Renal cortical epithelial cell (primary cell): ENCODE measurements at regions not wholly inside any gene's neighbourhood (a gene's known extent, or its start where the extent isn't known, plus 50 kb on each side); places are given as distances from the start of the nearest gene placed in this dataset.

Experiments used
- DNase-seq: peaks from one replicate; pipeline ENCODE4 v3.0.0-alpha.2; 2011; ENCODE audit warnings: low read depth

DNA sequence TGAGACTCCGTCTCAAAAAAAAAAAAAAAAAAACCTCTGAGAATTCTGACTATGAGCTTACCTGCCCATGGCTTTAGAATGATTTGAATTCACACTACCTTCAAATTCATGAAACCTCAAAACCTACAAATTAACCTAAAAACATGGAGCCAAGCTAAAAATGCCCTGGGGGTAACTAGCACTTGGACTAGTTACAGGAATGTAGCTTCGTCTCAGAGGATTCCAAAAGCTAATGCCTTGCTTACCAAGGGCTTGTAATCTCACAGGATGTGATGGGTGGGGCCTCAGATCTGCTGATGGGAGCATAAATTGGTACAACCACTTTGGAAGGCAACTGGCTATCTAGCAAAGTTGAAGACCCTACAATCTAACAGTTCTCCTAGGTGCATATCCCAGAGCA lies 79.4 kb upstream of the SPRY1 start:
- no peak for DNase-seq

DNA sequence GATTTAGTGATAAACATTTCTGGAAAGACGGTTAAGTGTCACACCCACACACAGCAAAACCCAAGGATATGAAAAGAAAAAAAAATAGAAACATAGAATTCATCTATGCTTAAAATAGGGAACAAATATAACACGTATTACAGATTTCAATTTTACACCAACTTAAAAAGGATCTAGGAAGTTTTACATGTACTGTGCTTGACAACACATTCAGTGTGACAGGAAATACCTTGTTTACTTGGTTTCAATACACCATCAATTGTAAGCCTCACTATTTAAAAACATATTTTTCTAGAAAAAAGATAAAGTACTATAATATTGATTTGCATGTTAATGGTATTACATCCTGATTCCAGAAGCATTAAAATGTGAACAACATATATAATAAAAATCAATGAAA lies 77.0 kb upstream of the SPRY1 start:
- no peak for DNase-seq

- no peak for DNase-seq
These were observed 72.6 kb upstream of the SPRY1 start for GRCh38 chr4:123323998-123324397.

DNA sequence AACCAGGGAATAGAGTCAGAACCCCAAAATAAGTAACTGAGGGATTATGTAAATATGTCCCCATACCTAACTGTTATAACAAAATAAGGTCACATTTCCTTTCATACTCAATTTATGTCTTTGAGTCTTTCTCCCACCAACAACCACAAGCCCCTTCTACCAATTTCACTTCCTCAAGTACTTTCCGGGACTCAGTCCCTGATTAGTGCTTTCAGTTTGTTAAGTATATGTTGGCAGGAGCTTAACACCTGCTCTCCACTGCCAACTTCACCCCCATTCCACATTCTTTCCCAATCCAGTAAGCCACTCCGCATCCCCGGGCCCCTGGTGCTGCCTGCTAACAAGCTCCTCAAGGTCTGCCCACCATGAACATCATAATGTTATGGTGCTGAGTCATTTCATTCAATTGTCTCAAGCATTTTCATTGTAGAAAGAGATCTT lies 71.3 kb upstream of the SPRY1 start:
- DNase-seq = no peak

- DNase-seq = no peak
These were observed 69.2 kb upstream of the SPRY1 start for GRCh38 chr4:123327346-123327745.

DNA sequence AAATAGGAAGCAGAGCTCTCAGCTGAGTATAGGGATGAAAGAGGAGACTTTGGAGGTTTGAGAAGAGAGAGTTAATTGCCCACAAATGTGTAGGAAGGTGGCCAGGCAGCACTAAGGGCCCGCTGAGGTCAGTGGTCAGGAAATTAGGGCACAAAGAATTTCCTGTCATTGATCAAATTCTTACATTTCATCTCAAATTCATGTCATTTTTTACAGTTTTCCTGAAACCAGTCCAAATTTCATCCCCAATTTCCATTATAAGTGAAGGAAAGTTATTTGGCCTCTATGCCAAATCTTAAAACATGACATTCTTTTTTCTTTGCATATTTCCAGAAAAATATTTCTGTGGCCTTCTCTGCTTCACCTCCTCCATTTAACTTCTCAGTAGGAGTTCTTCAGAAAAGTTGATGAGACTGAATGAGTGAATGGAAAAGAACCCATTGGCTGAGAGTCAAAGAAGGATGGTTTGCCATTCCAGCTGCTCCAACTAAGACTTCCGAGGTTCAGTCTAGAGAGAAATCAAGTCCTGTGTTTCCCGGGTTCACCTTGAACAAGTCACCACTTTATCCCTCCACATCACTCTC lies 68.7 kb upstream of the SPRY1 start:
- DNase-seq = no peak

DNA sequence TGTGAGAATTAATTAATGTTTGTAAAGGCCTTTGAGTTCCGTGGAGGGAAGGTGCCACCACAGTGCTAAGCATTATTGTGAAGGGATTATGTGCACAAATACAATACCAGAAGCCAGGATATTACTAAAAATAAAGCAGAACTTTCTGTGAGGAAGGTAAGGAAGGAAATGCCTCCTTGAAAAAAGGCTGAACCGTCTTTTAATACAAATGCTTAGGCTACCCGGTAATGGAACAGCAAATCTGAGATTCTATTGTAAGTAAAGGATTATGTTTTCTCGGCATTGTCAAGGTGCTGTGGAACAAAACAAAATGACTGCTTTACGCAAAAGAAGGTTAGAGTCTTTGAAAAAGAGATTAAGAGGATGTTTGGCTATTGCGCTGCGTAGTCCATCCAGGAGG lies 57.9 kb upstream of the SPRY1 start:
- no peak for DNase-seq

GRCh38 chr4:123339507-123340380 lies 56.9 kb upstream of the SPRY1 start:
- no peak for DNase-seq

- DNase-seq = peak; percentile 95
These were observed 56.3 kb upstream of the SPRY1 start for GRCh38 chr4:123340381-123340701.

DNA sequence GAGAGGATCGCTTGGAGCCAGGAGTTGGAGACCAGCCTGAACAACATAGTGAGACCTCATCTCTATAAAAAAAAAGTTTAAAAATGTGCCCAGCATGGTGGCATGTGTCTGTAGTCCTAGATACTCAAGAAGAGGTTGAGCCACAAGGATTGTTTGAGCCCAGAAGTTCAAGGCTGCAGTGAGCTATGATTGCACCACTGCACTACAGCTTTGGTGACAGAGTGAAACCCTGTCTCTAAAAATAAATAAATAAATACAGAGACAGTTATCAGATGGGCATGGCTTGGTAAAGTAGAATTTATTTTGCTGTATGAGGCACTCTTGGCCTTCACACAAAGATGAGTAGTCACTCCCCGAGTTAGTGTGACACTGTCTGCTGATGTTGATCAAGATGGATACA lies 54.1 kb upstream of the SPRY1 start:
- DNase-seq = no peak

DNA sequence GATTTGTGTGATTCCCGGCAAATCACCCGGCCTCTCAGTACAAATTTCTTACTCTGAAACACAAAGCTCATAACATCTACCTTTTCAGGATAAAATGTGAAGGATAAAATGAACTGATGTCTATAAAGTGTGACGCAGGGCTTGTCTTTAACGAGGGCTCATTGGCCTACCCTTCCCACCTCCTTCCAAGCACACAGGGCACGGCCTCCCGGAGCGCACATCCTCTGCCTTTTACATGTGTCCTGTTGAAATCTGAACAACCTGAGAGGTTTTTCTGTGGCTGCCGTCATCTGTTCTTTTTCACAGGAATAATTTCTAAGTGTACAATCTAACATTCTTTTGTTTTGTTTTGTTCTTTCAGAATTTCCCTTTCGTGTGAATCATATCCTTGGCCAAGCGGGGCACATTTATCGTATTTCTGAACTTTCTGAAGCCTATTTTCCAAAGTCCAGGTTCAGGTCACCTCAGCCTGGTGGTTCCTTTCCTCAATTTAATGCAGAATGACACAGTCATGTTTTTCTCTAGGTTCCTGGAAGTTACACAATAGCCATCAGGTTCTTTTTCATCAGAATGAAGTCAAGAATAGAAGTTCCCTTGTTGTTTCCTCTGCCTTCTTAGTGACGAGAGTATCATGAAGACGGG lies 53.1 kb upstream of the SPRY1 start:
- DNase-seq = no peak

GRCh38 chr4:123345137-123345934 lies 51.3 kb upstream of the SPRY1 start:
- no peak for DNase-seq

DNA sequence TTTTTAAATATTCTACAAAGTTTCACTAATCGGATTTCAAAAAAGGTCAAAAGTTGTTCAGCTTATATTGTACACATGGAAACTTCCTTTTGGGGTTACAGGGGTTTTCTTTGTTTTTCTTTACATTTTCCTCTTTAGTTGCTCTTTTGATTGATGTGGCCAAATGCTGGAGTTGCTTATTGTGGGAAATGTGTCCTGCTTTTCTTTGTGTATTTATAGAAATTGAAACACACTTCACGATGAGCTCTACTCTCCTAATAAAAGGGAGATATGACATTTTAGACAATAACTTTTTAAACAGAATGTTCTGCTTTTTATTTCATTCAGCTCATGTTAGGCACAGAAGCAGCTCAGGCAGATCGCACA lies 50.7 kb upstream of the SPRY1 start:
- no peak for DNase-seq

DNA sequence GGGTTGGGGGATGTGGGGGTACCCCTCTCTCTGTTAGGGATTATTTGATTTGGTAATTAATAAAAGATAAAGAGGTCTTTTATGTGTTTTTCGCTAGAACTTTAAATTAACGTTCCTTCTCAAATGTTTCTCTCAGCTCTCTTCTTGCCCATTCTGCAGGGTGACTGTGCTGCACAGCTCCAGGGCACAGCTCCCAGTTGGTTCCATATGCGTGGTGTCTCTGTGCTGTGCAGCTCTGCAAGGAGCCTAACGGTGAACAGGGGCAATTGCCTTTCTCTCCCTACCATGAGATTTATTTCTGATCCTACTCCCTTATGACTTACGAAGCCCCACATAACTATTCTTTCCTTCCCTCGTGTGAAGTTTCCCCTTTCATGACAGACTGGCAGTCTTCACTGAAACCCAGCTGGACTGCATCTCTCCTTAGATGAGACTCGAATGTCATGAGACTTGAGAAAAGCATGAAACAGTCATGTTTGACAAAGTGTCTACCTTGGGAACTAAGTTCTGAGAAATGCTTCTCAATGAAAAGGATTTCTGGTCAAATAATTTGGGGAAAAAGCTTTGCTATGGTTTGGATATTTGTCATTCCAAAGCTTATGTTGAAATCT lies 50.2 kb upstream of the SPRY1 start:
- no peak for DNase-seq
